ENCODE measurements at regions not wholly inside any gene's neighbourhood (a gene's known extent, or its start where the extent isn't known, plus 50 kb on each side); places are given as distances from the start of the nearest gene placed in this dataset.
A peak's percentile ranks its signal among the peaks of the same experiment; 100 is the strongest.
"Not testable (repeated sequence)": the region's sequence is repeated elsewhere in the genome, so short reads cannot be mapped to it uniquely, and the experiment has no call there.

- no peak for DNase-seq (ENCODE audit: low read depth)
These were observed 325.9 kb downstream of the KLF12 start for GRCh38 chr13:73808318-73808717.

GRCh38 chr13:73805326-73805958 is 328.8 kb downstream of the KLF12 start:
- not testable (repeated sequence) for DNase-seq (ENCODE audit: low read depth)

GRCh38 chr13:73803997-73804396 is 330.2 kb downstream of the KLF12 start:
- peak; percentile 31 for DNase-seq (ENCODE audit: low read depth)

GRCh38 chr13:73800011-73800410 is 334.2 kb downstream of the KLF12 start:
- DNase-seq (ENCODE audit: low read depth), result no peak

GRCh38 chr13:73794755-73795154 is 339.4 kb downstream of the KLF12 start:
- DNase-seq (ENCODE audit: low read depth), result no peak

- no peak for DNase-seq (ENCODE audit: low read depth)
These were observed 340.8 kb downstream of the KLF12 start for GRCh38 chr13:73793361-73793760.

GRCh38 chr13:73792796-73793195 is 341.4 kb downstream of the KLF12 start:
- DNase-seq (ENCODE audit: low read depth), result no peak

GRCh38 chr13:73782450-73783449 is 351.5 kb downstream of the KLF12 start:
- no peak for DNase-seq (ENCODE audit: low read depth)

GRCh38 chr13:73781384-73781783 is 352.8 kb downstream of the KLF12 start:
- no peak for DNase-seq (ENCODE audit: low read depth)

- no peak for DNase-seq (ENCODE audit: low read depth)
These were observed 354.3 kb downstream of the KLF12 start for GRCh38 chr13:73779881-73780280.

- no peak for DNase-seq (ENCODE audit: low read depth)
These were observed 355.9 kb downstream of the KLF12 start for GRCh38 chr13:73778242-73778864.

- DNase-seq (ENCODE audit: low read depth), result no peak
These were observed 357.1 kb downstream of the KLF12 start for GRCh38 chr13:73777134-73777533.

- DNase-seq (ENCODE audit: low read depth), result no peak
These were observed 357.9 kb downstream of the KLF12 start for GRCh38 chr13:73776151-73776785.

- peak; percentile 3 for DNase-seq (ENCODE audit: low read depth)
These were observed 361.0 kb downstream of the KLF12 start for GRCh38 chr13:73773168-73773549.

- DNase-seq (ENCODE audit: low read depth), result no peak
These were observed 361.6 kb downstream of the KLF12 start for GRCh38 chr13:73772449-73773167.

GRCh38 chr13:73767747-73768315 is 366.4 kb downstream of the KLF12 start:
- peak; percentile 5 for DNase-seq (ENCODE audit: low read depth)

GRCh38 chr13:73767191-73767741 is 366.9 kb downstream of the KLF12 start:
- DNase-seq (ENCODE audit: low read depth), result no peak

- DNase-seq (ENCODE audit: low read depth), result no peak
These were observed 368.4 kb downstream of the KLF12 start for GRCh38 chr13:73765651-73766384.

GRCh38 chr13:73759434-73759833 is 374.8 kb downstream of the KLF12 start:
- no peak for DNase-seq (ENCODE audit: low read depth)

All from RPMI7951 (cell line).